ENCODE measurements at regions not wholly inside any gene's neighbourhood (a gene's known extent, or its start where the extent isn't known, plus 50 kb on each side); places are given as distances from the start of the nearest gene placed in this dataset.

- TF ChIP-seq CTCF (IDR thresholded peaks at IDR 0.05) (no peak), POLR2AphosphoS5 (IDR thresholded peaks at IDR 0.05) (no peak), EP300 (IDR thresholded peaks at IDR 0.05) (no peak), POLR2A (IDR thresholded peaks at IDR 0.05) (no peak)
Measured at GRCh38 chr21:36552434-36552785, 72.5 kb upstream of the CLDN14 start.

Measured in upper lobe of left lung (tissue), 4 donors.